ENCODE measurements at regions not wholly inside any gene's neighbourhood (a gene's known extent, or its start where the extent isn't known, plus 50 kb on each side); places are given as distances from the start of the nearest gene placed in this dataset.

DNA sequence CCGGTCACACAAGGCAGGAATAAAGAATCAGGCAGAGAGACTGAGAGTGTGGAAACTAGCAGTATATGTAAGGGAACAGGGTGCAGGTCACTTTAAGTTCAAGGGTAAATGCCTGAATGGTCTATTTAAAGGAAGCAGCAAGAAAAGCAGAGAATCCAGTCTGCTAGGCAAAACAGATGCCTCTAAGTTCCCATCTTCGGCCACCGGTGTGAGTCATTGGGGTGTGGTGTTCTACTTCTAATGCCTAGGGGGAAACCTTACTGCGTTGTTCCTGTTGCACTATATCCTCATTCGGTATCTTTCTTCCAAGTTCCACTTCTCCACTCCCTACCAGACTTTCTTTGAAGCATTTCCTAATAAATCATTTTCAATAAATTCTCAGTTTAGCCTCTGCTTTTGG lies 259.9 kb downstream of the HHIPL2 start:
- no CpG with 5 or more reads among the region's 5 CpGs for WGBS (ENCODE audit: extremely low coverage, insufficient read length, low lambda C conversion rate)
- no peaks in the 10 kb centered on the region for H3K23me2 ChIP-seq (ENCODE audit: insufficient read length, low read depth, low read length, poor library complexity, severe bottlenecking)
- H3K14ac ChIP-seq (ENCODE audit: insufficient read depth, low read length): no peak overlapping the region
- TF ChIP-seq, protein P1, sequence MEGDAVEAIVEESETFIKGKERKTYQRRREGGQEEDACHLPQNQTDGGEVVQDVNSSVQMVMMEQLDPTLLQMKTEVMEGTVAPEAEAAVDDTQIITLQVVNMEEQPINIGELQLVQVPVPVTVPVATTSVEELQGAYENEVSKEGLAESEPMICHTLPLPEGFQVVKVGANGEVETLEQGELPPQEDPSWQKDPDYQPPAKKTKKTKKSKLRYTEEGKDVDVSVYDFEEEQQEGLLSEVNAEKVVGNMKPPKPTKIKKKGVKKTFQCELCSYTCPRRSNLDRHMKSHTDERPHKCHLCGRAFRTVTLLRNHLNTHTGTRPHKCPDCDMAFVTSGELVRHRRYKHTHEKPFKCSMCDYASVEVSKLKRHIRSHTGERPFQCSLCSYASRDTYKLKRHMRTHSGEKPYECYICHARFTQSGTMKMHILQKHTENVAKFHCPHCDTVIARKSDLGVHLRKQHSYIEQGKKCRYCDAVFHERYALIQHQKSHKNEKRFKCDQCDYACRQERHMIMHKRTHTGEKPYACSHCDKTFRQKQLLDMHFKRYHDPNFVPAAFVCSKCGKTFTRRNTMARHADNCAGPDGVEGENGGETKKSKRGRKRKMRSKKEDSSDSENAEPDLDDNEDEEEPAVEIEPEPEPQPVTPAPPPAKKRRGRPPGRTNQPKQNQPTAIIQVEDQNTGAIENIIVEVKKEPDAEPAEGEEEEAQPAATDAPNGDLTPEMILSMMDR (conservative IDR thresholded peaks at IDR 0.05): no peak
- H3K27ac Mint-ChIP-seq: no peak overlapping the region
- H3K27me3 ChIP-seq (ENCODE audit: insufficient read depth, low read length): no peaks in the 10 kb centered on the region
- H3K27me3 Mint-ChIP-seq (ENCODE audit: low read depth): no peaks in the 10 kb centered on the region
- H2BK5ac ChIP-seq (ENCODE audit: insufficient read length, low read length): no peak overlapping the region
- no peak overlapping the region for H2AK5ac ChIP-seq (ENCODE audit: insufficient read length, low read length)
- DNase-seq: no peak
- no peaks in the 10 kb centered on the region for H3K4me1 ChIP-seq (ENCODE audit: insufficient read depth, low read length)
- no peak overlapping the region for H4K8ac ChIP-seq (replicated peaks; ENCODE audit: insufficient read length, low read depth, low read length)
- H3K9me3 ChIP-seq (ENCODE audit: control insufficient read depth, low read depth, low read length): no peaks in the 10 kb centered on the region
- no peaks in the 10 kb centered on the region for H3K4me1 Mint-ChIP-seq
- H4K20me1 ChIP-seq (ENCODE audit: control insufficient read depth, insufficient read depth, insufficient read length): no peaks in the 10 kb centered on the region
- H2BK15ac ChIP-seq (ENCODE audit: low read depth, low read length): no peak overlapping the region
- H4K5ac ChIP-seq (ENCODE audit: insufficient read length, low read depth, low read length): no peak overlapping the region
- H3K79me1 ChIP-seq (ENCODE audit: insufficient read depth, low read depth, low read length, poor library complexity, severe bottlenecking): no peaks in the 10 kb centered on the region
- no peak overlapping the region for H3K27ac ChIP-seq (ENCODE audit: insufficient read length, low read depth, low read length)
- H2BK12ac ChIP-seq (ENCODE audit: insufficient read length, low read depth, low read length): no peak overlapping the region
- H3K9me3 Mint-ChIP-seq: no peaks in the 10 kb centered on the region; a peak in 1 of 5 replicates
- H3K18ac ChIP-seq (ENCODE audit: insufficient read length, low read depth, low read length): no peak overlapping the region
- no peak overlapping the region for H2AFZ ChIP-seq (ENCODE audit: low read length)
- H3K23ac ChIP-seq (ENCODE audit: insufficient read length, low read depth, low read length): no peak overlapping the region
- H2BK20ac ChIP-seq (ENCODE audit: low read depth, low read length, poor library complexity, severe bottlenecking): no peak overlapping the region
- H4K91ac ChIP-seq (ENCODE audit: insufficient read length, low read depth, low read length): no peak overlapping the region
- no peak overlapping the region for H2BK120ac ChIP-seq (ENCODE audit: low read depth, low read length, poor library complexity, severe bottlenecking)
- no peak overlapping the region for H3K4ac ChIP-seq (ENCODE audit: low read depth, low read length)
- H3K9ac ChIP-seq (ENCODE audit: extremely low read depth, insufficient read length, low read length): no peak overlapping the region
- no peak overlapping the region for H3K56ac ChIP-seq (ENCODE audit: insufficient read length, low read depth, low read length)
- no peak overlapping the region for H3K4me3 Mint-ChIP-seq
- H3K79me2 ChIP-seq (ENCODE audit: insufficient read depth, low read length): no peaks in the 10 kb centered on the region
- no peak overlapping the region for H3T11ph ChIP-seq (ENCODE audit: low read length)
- H3K36me3 Mint-ChIP-seq (ENCODE audit: insufficient read depth in 1 of 3, low read depth in 3 of 3): no peaks in the 10 kb centered on the region
- H3K4me2 ChIP-seq (ENCODE audit: insufficient read depth, insufficient read length, low read length): no peak overlapping the region
